IMR-90 (cell line): ENCODE measurements at regions not wholly inside any gene's neighbourhood (a gene's known extent, or its start where the extent isn't known, plus 50 kb on each side); places are given as distances from the start of the nearest gene placed in this dataset.

Experiments used
- ATAC-seq: fragments of 200-7000 bp; cut with Tn5 transposase; 2 replicates; pipeline ENCODE4 v1.9.1; 2020; ENCODE audit warnings: low read depth, mild to moderate bottlenecking, moderate library complexity
- BruUV-seq: library from RNA; stranded (reverse); fragments of 400-500 nt; replicated peaks from 2 replicates; lab custom pipeline; 2021; lab: Mats Ljungman, UMichigan
- CTCF ChIA-PET: fragments of 300-600 bp; formaldehyde crosslinking; extraction: SDS; loops from one replicate; lab custom pipeline; 2021; ENCODE audit warnings: antibody characterized with exemption; lab: Yijun Ruan, JAX
- POLR2A ChIA-PET: fragments of 300-600 bp; sonication (Branson Sonifier 250); formaldehyde crosslinking; loops from one replicate; lab custom pipeline; 2022; ENCODE audit warnings: antibody characterized with exemption; ENCODE audit not compliant: unreplicated experiment; lab: Charles Lee
- DNase-seq: peaks from one replicate; pipeline ENCODE4 v3.0.0; 2013
- H2AFZ ChIP-seq: replicated peaks from 2 replicates; pipeline ENCODE3; 2013; ENCODE audit warnings: low read length, mild to moderate bottlenecking; ENCODE audit not compliant: poor library complexity
- H2AK5ac ChIP-seq: 2 replicates; pipeline ENCODE4 v1.6.1; 2013; ENCODE audit warnings: low read depth, low read length, inconsistent platforms
- H2AK9ac ChIP-seq: replicated peaks from 2 replicates; pipeline ENCODE3; 2013; ENCODE audit warnings: mild to moderate bottlenecking, low read depth, low read length, moderate library complexity; ENCODE audit not compliant: poor library complexity
- H2BK120ac ChIP-seq: 2 replicates; pipeline ENCODE4 v1.6.1; 2013; ENCODE audit warnings: low read depth, low read length, inconsistent platforms
- H2BK15ac ChIP-seq: 3 replicates; pipeline ENCODE4 v1.6.1; 2013; ENCODE audit warnings: low read depth, low read length, inconsistent platforms
- H2BK20ac ChIP-seq: 2 replicates; pipeline ENCODE4 v1.6.1; 2013; ENCODE audit warnings: low read depth, mild to moderate bottlenecking, inconsistent platforms, low read length, moderate library complexity
- H2BK5ac ChIP-seq: 2 replicates; pipeline ENCODE4 v1.6.1; 2013; ENCODE audit warnings: mild to moderate bottlenecking, low read depth, low read length, inconsistent platforms; ENCODE audit not compliant: poor library complexity, severe bottlenecking
- H3K14ac ChIP-seq: replicated peaks from 2 replicates; pipeline ENCODE4 v1.6.1; 2013; ENCODE audit warnings: low read depth, low read length, inconsistent platforms
- H3K18ac ChIP-seq: 2 replicates; pipeline ENCODE4 v1.6.1; 2013; ENCODE audit warnings: low read depth, low read length, control low read depth
- H3K23ac ChIP-seq: 2 replicates; pipeline ENCODE4 v1.6.1; 2013; ENCODE audit warnings: low read depth, low read length, inconsistent platforms
- H3K27ac ChIP-seq: 2 replicates; pipeline ENCODE4 v1.5.1; 2013; ENCODE audit warnings: mild to moderate bottlenecking, control low read depth, low read length; ENCODE audit not compliant: insufficient read depth
- H3K27me3 ChIP-seq: 2 replicates; pipeline ENCODE4 v1.6.1; 2013; ENCODE audit warnings: low read length; ENCODE audit not compliant: control insufficient read depth, insufficient read depth
- H3K36me3 ChIP-seq: 2 replicates; pipeline ENCODE4 v1.6.1; 2013; ENCODE audit warnings: low read length, mixed read lengths; ENCODE audit not compliant: control insufficient read depth, insufficient read depth
- H3K4ac ChIP-seq: 2 replicates; pipeline ENCODE4 v1.6.1; 2013; ENCODE audit warnings: low read depth, low read length, inconsistent platforms
- H3K4me1 ChIP-seq: 2 replicates; pipeline ENCODE4 v1.6.1; 2013; ENCODE audit warnings: low read length, mixed read lengths; ENCODE audit not compliant: control insufficient read depth, insufficient read depth
- H3K4me2 ChIP-seq: 2 replicates; pipeline ENCODE4 v1.6.1; 2013; ENCODE audit warnings: low read depth, mild to moderate bottlenecking, control low read depth, low read length, moderate library complexity
- H3K4me3 ChIP-seq: 2 replicates; pipeline ENCODE4 v1.5.1; 2013; ENCODE audit warnings: low read depth, mild to moderate bottlenecking, control low read depth, low read length, moderate library complexity; ENCODE audit not compliant: insufficient read depth
- H3K56ac ChIP-seq: 2 replicates; pipeline ENCODE4 v1.6.1; 2013; ENCODE audit warnings: low read length, inconsistent platforms; ENCODE audit not compliant: insufficient read depth; ENCODE audit errors: extremely low read depth
- H3K79me1 ChIP-seq, 2 experiments: 2 replicates each; pipeline ENCODE4 v1.6.1; 2013; ENCODE audit warnings: low read length in 2 of 2, inconsistent platforms in 1 of 2, low read depth in 1 of 2
- H3K9ac ChIP-seq: 2 replicates; pipeline ENCODE4 v1.6.1; 2013; ENCODE audit warnings: low read depth, low read length, control low read depth
- H3K9me1 ChIP-seq: 2 replicates; pipeline ENCODE4 v1.6.1; 2013; ENCODE audit warnings: low read length, inconsistent platforms; ENCODE audit not compliant: insufficient read depth
- H3K9me3 ChIP-seq: 2 replicates; pipeline ENCODE4 v1.6.1; 2013; ENCODE audit warnings: low read length; ENCODE audit not compliant: control insufficient read depth, insufficient read depth
- H4K20me1 ChIP-seq: 2 replicates; pipeline ENCODE4 v1.6.1; 2013; ENCODE audit warnings: low read length, inconsistent platforms; ENCODE audit not compliant: insufficient read depth
- H4K5ac ChIP-seq: 2 replicates; pipeline ENCODE4 v1.6.1; 2013; ENCODE audit warnings: mild to moderate bottlenecking, low read depth, low read length, control low read depth
- H4K8ac ChIP-seq, 2 experiments: 2 replicates each; pipeline ENCODE4 v1.6.1; 2013; ENCODE audit warnings: low read depth in 2 of 2, low read length in 2 of 2, control low read depth in 1 of 2, inconsistent platforms in 1 of 2
- H4K91ac ChIP-seq: 2 replicates; pipeline ENCODE4 v1.6.1; 2013; ENCODE audit warnings: low read depth, low read length, inconsistent platforms; ENCODE audit not compliant: insufficient read depth
- BHLHE40 ChIP-seq: fragments of 150-350 bp; IDR thresholded peaks from 2 replicates; pipeline ENCODE4 v1.6.1; 2016; ENCODE audit warnings: mild to moderate bottlenecking, low read depth, low read length
- CEBPB ChIP-seq: IDR thresholded peaks from 2 replicates; pipeline ENCODE4 v1.6.1; 2012; ENCODE audit warnings: low read depth, low read length, improper control_type of control experiment
- CHD1 ChIP-seq: IDR thresholded peaks from 2 replicates; pipeline ENCODE4 v1.6.1; 2012; ENCODE audit warnings: low read depth, low read length, improper control_type of control experiment
- ELK1 ChIP-seq: fragments of 150-350 bp; IDR thresholded peaks from 2 replicates; pipeline ENCODE4 v1.6.1; 2016; ENCODE audit warnings: low read depth, mild to moderate bottlenecking, low read length, moderate library complexity, borderline replicate concordance
- FOS ChIP-seq: fragments of 150-350 bp; IDR thresholded peaks from 2 replicates; pipeline ENCODE4 v1.6.1; 2016; ENCODE audit warnings: low read depth, low read length
- MAFK ChIP-seq: IDR thresholded peaks from 2 replicates; pipeline ENCODE4 v1.6.1; 2012; ENCODE audit warnings: low read depth, low read length, improper control_type of control experiment
- MAZ ChIP-seq: IDR thresholded peaks from 2 replicates; pipeline ENCODE4 v1.6.1; 2012; ENCODE audit warnings: low read depth, mild to moderate bottlenecking, low read length, improper control_type of control experiment, moderate library complexity, borderline replicate concordance
- MXI1 ChIP-seq: IDR thresholded peaks from 2 replicates; pipeline ENCODE4 v1.6.1; 2012; ENCODE audit warnings: low read depth, mild to moderate bottlenecking, low read length, moderate library complexity, borderline replicate concordance
- NFE2L2 ChIP-seq: fragments of 150-350 bp; IDR thresholded peaks from 2 replicates; pipeline ENCODE4 v1.6.1; 2016; ENCODE audit warnings: low read depth, mild to moderate bottlenecking, low read length
- POLR2A ChIP-seq: IDR thresholded peaks from 2 replicates; pipeline ENCODE4 v1.6.1; 2012; ENCODE audit warnings: mild to moderate bottlenecking, low read depth, low read length
- RCOR1 ChIP-seq: IDR thresholded peaks from 2 replicates; pipeline ENCODE4 v1.6.1; 2012; ENCODE audit warnings: mild to moderate bottlenecking, low read length, improper control_type of control experiment; ENCODE audit not compliant: insufficient replicate concordance
- RFX5 ChIP-seq: IDR thresholded peaks from 2 replicates; pipeline ENCODE4 v1.8.0; 2012; ENCODE audit warnings: low read depth, mild to moderate bottlenecking, low read length, moderate library complexity
- SMC3 ChIP-seq: fragments of 150-350 bp; IDR thresholded peaks from 2 replicates; pipeline ENCODE4 v1.6.1; 2016; ENCODE audit warnings: low read depth, mild to moderate bottlenecking, antibody characterized with exemption, low read length, moderate library complexity
- USF2 ChIP-seq: fragments of 150-350 bp; IDR thresholded peaks from 2 replicates; pipeline ENCODE4 v1.6.1; 2017; ENCODE audit warnings: mild to moderate bottlenecking, antibody characterized with exemption, low read length, low read depth
- WGBS, 2 experiments: methylation state at CpG; one replicate each; pipeline versions ENCODE4 v1.1.5 to v1.1.7; 2013; ENCODE audit warnings: missing lambda C conversion rate in 2 of 2; ENCODE audit not compliant: insufficient read length in 1 of 2; ENCODE audit errors: extremely low coverage in 2 of 2; 5-methylcytosine and 5-hydroxymethylcytosine counted together
- dilution Hi-C: fragments of 300-500 bp; cut with HindIII; formaldehyde crosslinking; loops from one replicate; pipeline ENCODE4 v1.14.3; 2018; ENCODE audit warnings: low sequenced_read_pairs; ENCODE audit not compliant: unreplicated experiment
- in situ Hi-C: fragments of 300-500 bp; cut with MboI; formaldehyde crosslinking; loops from 3 replicates; pipeline ENCODE4 v1.14.3; 2019; ENCODE audit warnings: low sequenced_read_pairs, inconsistent platforms, mixed read lengths
- intact Hi-C: fragments of 100-400 bp; cut with micrococcal nuclease; formaldehyde crosslinking; loops from 2 replicates; pipeline ENCODE4 v1.10.0; 2022
- TF ChIP-seq, protein P1 (sequence below): conservative IDR thresholded peaks from 2 replicates; pipeline ENCODE4 v1.5.1; 2012; ENCODE audit warnings: mild to moderate bottlenecking, low read depth, low read length, improper control_type of control experiment

DNA sequence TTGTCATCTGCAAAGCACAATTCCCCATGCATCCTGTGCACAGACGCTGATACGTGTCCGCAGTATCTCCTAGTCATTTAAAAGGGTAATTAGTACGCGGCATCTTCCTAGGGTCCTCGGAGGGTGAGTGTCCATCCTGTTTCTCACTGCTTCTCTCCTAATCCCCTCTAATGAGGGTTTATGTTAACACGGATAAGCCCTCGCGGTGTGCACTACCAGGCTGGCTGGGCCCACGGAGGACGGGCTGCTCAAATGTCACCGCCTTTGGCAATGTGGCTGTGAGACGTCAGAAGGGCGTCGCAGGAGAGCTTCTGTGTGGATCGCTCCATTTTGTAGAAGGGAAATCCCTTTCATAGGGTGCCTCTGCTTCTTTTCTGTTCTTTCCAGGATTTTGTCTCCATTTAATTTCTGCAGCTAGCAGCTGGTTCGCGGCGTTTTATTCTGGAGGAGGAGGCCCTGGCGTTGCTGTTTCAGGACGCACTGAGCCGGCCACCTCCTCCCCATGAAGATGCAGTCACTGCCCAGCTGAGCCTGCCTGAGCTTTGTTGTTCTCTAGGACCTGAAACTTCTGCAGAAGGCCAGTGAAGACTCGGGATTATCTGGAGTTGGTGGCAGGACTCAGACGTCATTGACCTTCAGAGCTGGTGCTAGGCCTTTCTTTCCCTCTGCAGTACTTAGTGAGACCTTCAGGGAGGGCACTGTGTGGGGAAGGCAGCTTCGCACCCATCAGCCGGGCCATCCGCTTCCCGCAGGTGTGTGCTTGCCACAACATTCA lies 326.1 kb upstream of the IRX1 start:
- peaks cover 50% of the 10 kb centered on the region for H3K9me3 ChIP-seq

More for the DNA sequence above, 326.1 kb upstream of the IRX1 start:
- Histone ChIP-seq H3K23ac (no peak overlapping the region), H2BK20ac (no peak overlapping the region), H3K27ac (no peak overlapping the region), H2AFZ (no peak overlapping the region), H2BK5ac (no peak overlapping the region), H3K4me1 (no peaks in the 10 kb centered on the region), H3K4me3 (no peak overlapping the region), H2AK5ac (no peak overlapping the region), H4K20me1 (no peaks in the 10 kb centered on the region), H3K9ac (no peak overlapping the region), H3K18ac (no peak overlapping the region), H3K4ac (no peak overlapping the region), H3K14ac (no peak overlapping the region), H2BK15ac (no peak overlapping the region), H4K5ac (no peak overlapping the region), H3K56ac (no peak overlapping the region), H3K36me3 (no peaks in the 10 kb centered on the region), H3K79me1 (no peaks in the 10 kb centered on the region), H3K9me1 (no peaks in the 10 kb centered on the region), H4K8ac (no peak overlapping the region), H2AK9ac (no peak overlapping the region), H3K4me2 (no peak overlapping the region), H3K27me3 (no peaks in the 10 kb centered on the region), H4K91ac (no peak overlapping the region), H2BK120ac (no peak overlapping the region)
- no TSS peak for BruUV-seq
- TF ChIP-seq MXI1 (no peak), SMC3 (no peak), MAZ (no peak), CEBPB (no peak), RCOR1 (no peak), MAFK (no peak), BHLHE40 (no peak), ELK1 (no peak), RFX5 (no peak), NFE2L2 (no peak), POLR2A (no peak), FOS (no peak), USF2 (no peak), CHD1 (no peak)
- TF ChIP-seq, protein P1, sequence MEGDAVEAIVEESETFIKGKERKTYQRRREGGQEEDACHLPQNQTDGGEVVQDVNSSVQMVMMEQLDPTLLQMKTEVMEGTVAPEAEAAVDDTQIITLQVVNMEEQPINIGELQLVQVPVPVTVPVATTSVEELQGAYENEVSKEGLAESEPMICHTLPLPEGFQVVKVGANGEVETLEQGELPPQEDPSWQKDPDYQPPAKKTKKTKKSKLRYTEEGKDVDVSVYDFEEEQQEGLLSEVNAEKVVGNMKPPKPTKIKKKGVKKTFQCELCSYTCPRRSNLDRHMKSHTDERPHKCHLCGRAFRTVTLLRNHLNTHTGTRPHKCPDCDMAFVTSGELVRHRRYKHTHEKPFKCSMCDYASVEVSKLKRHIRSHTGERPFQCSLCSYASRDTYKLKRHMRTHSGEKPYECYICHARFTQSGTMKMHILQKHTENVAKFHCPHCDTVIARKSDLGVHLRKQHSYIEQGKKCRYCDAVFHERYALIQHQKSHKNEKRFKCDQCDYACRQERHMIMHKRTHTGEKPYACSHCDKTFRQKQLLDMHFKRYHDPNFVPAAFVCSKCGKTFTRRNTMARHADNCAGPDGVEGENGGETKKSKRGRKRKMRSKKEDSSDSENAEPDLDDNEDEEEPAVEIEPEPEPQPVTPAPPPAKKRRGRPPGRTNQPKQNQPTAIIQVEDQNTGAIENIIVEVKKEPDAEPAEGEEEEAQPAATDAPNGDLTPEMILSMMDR: no peak
- 95% methylated on average over 4 of the region's 28 CpGs; no CpG with 5 or more reads in 1 of the 2 experiments for whole genome bisulfite sequencing, 2 experiments
- ChIA-PET CTCF (no interaction called here), POLR2A (no interaction called here)
- dilution Hi-C loops: no loop called here
- no peak for ATAC-seq
- in situ Hi-C loops: no loop called here
- intact Hi-C loops: no loop called here
- DNase-seq: no peak
